Right lobe of liver (tissue), 6 donors: ENCODE measurements at regions not wholly inside any gene's neighbourhood (a gene's known extent, or its start where the extent isn't known, plus 50 kb on each side); places are given as distances from the start of the nearest gene placed in this dataset.

Experiments used
- ATAC-seq, 4 donors: fragments of 200-7000 bp; cut with Tn5 transposase; one replicate each; pipeline ENCODE4 v1.9.1; 2020; ENCODE audit warnings: mild to moderate bottlenecking in 4 of 4, moderate library complexity in 4 of 4
- DNase-seq, 3 donors: peaks; one replicate each; pipeline ENCODE4 v3.0.0-alpha.2; 2020
- H3K27ac ChIP-seq, 3 donors: fragments of 200-600 bp; one replicate each; pipeline ENCODE4 v1.8.0; 2022
- H3K27me3 ChIP-seq, 2 donors: fragments of 200-600 bp; one replicate each; pipeline ENCODE4 v1.8.0; 2022
- H3K36me3 ChIP-seq, 4 donors: fragments of 200-600 bp; sonication (generic) in 1 of 4; one replicate each; pipeline versions ENCODE4 v1.5.1 to v1.8.0; 2017 to 2022; ENCODE audit warnings: control low read depth in 1 of 4
- H3K4me1 ChIP-seq, 4 donors: fragments of 200-600 bp; sonication (generic) in 1 of 4; one replicate each; pipeline versions ENCODE4 v1.5.1 to v1.8.0; 2017 to 2022; ENCODE audit warnings: control low read depth in 1 of 4
- H3K4me3 ChIP-seq, 3 donors: fragments of 200-600 bp; one replicate each; pipeline ENCODE4 v1.8.0; 2022
- H3K9me3 ChIP-seq, 4 donors: fragments of 200-600 bp; sonication (generic) in 1 of 4; one replicate each; pipeline versions ENCODE4 v1.5.1 to v1.8.0; 2017 to 2022; ENCODE audit warnings: control low read depth in 1 of 4
- POLR2A ChIP-seq: fragments of 450-650 bp; IDR thresholded peaks from one replicate; pipeline ENCODE4 v1.6.1; 2017; ENCODE audit warnings: antibody characterized with exemption, mild to moderate bottlenecking
- whole genome bisulfite sequencing: methylation state at CpG from one replicate; pipeline ENCODE4 v1.1.6; 2018; ENCODE audit warnings: low coverage, low lambda C conversion rate; ENCODE audit not compliant: insufficient coverage; ENCODE audit errors: missing lambda C conversion rate; 5-methylcytosine and 5-hydroxymethylcytosine counted together
- intact Hi-C, 2 donors: fragments of 100-400 bp; cut with DNase I; formaldehyde crosslinking; loops; one replicate each; pipeline versions ENCODE4 v1.11.2 to v1.14.1; 2022
- TF ChIP-seq, protein P1 (sequence below), 4 donors: fragments of 200-600 bp in 3 of 4; fragments of 450-650 bp in 1 of 4; IDR thresholded peaks; one replicate each; pipeline versions ENCODE4 v1.5.1 to v1.8.0; 2016 to 2022; ENCODE audit warnings: antibody characterized with exemption in 4 of 4, mild to moderate bottlenecking in 2 of 4
- donor health status: DM: no; HTN: yes; CAD: no.
- donor health status: DM: no; HTN: no; CAD: no.
- donor health status: DM: no; HTN: no; CAD: no.
- donor health status: DM: no; HTN: yes; CAD: no.
- donor health status: DM: no; HTN: yes; CAD: no.

- ATAC-seq, result no peak
- no peak for DNase-seq
- Histone ChIP-seq H3K4me3 (no peak overlapping the region), H3K36me3 (no peaks in the 10 kb centered on the region), H3K4me1 (no peaks in the 10 kb centered on the region), H3K27me3 (no peaks in the 10 kb centered on the region), H3K27ac (no peak overlapping the region), H3K9me3 (no peaks in the 10 kb centered on the region)
- intact Hi-C loops, result no loop called here
- 93% methylated on average over 2 of the region's 2 CpGs for WGBS
- TF ChIP-seq POLR2A, result no peak
- TF ChIP-seq, protein P1, sequence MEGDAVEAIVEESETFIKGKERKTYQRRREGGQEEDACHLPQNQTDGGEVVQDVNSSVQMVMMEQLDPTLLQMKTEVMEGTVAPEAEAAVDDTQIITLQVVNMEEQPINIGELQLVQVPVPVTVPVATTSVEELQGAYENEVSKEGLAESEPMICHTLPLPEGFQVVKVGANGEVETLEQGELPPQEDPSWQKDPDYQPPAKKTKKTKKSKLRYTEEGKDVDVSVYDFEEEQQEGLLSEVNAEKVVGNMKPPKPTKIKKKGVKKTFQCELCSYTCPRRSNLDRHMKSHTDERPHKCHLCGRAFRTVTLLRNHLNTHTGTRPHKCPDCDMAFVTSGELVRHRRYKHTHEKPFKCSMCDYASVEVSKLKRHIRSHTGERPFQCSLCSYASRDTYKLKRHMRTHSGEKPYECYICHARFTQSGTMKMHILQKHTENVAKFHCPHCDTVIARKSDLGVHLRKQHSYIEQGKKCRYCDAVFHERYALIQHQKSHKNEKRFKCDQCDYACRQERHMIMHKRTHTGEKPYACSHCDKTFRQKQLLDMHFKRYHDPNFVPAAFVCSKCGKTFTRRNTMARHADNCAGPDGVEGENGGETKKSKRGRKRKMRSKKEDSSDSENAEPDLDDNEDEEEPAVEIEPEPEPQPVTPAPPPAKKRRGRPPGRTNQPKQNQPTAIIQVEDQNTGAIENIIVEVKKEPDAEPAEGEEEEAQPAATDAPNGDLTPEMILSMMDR (IDR thresholded peaks at IDR 0.05), result no peak
Measured at GRCh38 chr12:70096759-70097410, 146.3 kb upstream of the CNOT2 start.

- ATAC-seq (no peak), DNase-seq (no peak)
- Histone ChIP-seq H3K4me3 (no peak overlapping the region), H3K4me1 (no peaks in the 10 kb centered on the region), H3K9me3 (no peaks in the 10 kb centered on the region), H3K27ac (no peak overlapping the region), H3K27me3 (no peaks in the 10 kb centered on the region), H3K36me3 (no peaks in the 10 kb centered on the region)
- TF ChIP-seq, protein P1 (IDR thresholded peaks at IDR 0.05), result no peak
- TF ChIP-seq POLR2A, result no peak
- intact Hi-C loops, result no loop called here
- WGBS, result 56% methylated on average over 1 of the region's 1 CpG
Measured at GRCh38 chr12:70101064-70101463, 142.2 kb upstream of the CNOT2 start.

DNA sequence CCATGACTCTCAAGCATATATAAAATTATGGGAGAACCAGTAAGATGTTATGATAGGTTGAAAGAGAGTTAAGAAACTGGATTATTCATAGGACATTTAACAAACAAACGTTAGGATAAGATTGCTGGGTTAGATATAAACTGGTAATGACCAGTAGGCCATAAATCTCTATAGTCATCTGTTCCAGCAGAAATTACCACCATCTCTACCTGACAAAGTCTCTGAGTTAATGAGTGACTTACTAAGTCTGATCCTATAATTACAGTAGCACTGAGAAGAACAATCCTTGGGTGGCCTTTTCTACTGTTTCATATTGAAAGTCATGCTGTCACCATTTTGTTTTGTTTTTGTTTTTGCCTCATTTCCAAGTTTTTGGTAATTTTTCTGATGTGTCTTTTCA lies 136.9 kb upstream of the CNOT2 start:
- no peaks in the 10 kb centered on the region for H3K27me3 ChIP-seq
- ATAC-seq (no peak), DNase-seq (no peak)
- H3K36me3 ChIP-seq, result no peaks in the 10 kb centered on the region
- no peak overlapping the region for H3K27ac ChIP-seq
- H3K9me3 ChIP-seq, result peaks cover 0 to 3% (median 0%) of the 10 kb centered on the region in 4 donors
- 27% methylated on average over 1 of the region's 1 CpG for WGBS
- H3K4me3 ChIP-seq, result no peak overlapping the region
- no peaks in the 10 kb centered on the region for H3K4me1 ChIP-seq
- no peak for TF ChIP-seq POLR2A
- TF ChIP-seq, protein P1 (IDR thresholded peaks at IDR 0.05), result no peak
- intact Hi-C loops, result no loop called here

- ATAC-seq (no peak), DNase-seq (no peak)
- Histone ChIP-seq H3K36me3 (no peaks in the 10 kb centered on the region), H3K4me1 (no peaks in the 10 kb centered on the region), H3K9me3 (peaks cover 0 to 4% (median 2%) of the 10 kb centered on the region in 4 donors), H3K4me3 (no peak overlapping the region), H3K27me3 (no peaks in the 10 kb centered on the region), H3K27ac (no peak overlapping the region)
- intact Hi-C loops, result no loop called here
- no peak for TF ChIP-seq POLR2A
- TF ChIP-seq, protein P1 (IDR thresholded peaks at IDR 0.05), result no peak
- 64% methylated on average over 1 of the region's 1 CpG for WGBS
Measured at GRCh38 chr12:70110085-70110484, 133.1 kb upstream of the CNOT2 start.

- no peak for ATAC-seq
- no peaks in the 10 kb centered on the region for H3K36me3 ChIP-seq
- H3K27ac ChIP-seq, result no peak overlapping the region
- DNase-seq, result no peak
- TF ChIP-seq, protein P1 (IDR thresholded peaks at IDR 0.05), result no peak
- TF ChIP-seq POLR2A, result no peak
- intact Hi-C loops, result no loop called here
- H3K4me3 ChIP-seq, result no peak overlapping the region
- H3K27me3 ChIP-seq, result no peaks in the 10 kb centered on the region
- no peaks in the 10 kb centered on the region for H3K4me1 ChIP-seq
- H3K9me3 ChIP-seq, result peaks cover 0 to 4% (median 0%) of the 10 kb centered on the region in 4 donors
Measured at GRCh38 chr12:70117670-70118069, 125.6 kb upstream of the CNOT2 start.
